Astrocyte (in vitro differentiated cells and primary cell): ENCODE measurements at regions not wholly inside any gene's neighbourhood (a gene's known extent, or its start where the extent isn't known, plus 50 kb on each side); places are given as distances from the start of the nearest gene placed in this dataset.

Experiments
- EZH2 ChIP-seq: IDR thresholded peaks from 2 replicates; pipeline ENCODE4 v1.6.1; 2012; ENCODE audit warnings: mild to moderate bottlenecking, low read length, inconsistent platforms; ENCODE audit not compliant: insufficient read depth
- TF ChIP-seq, protein P1 (sequence below): IDR thresholded peaks from 2 replicates; pipeline ENCODE4 v1.5.1; 2011; ENCODE audit warnings: low read depth, mild to moderate bottlenecking, inconsistent platforms, low read length, moderate library complexity; ENCODE audit not compliant: insufficient read depth

GRCh38 chr2:239778861-239779558 lies 246.1 kb downstream of the NDUFA10 start:
- TF ChIP-seq, protein P1, sequence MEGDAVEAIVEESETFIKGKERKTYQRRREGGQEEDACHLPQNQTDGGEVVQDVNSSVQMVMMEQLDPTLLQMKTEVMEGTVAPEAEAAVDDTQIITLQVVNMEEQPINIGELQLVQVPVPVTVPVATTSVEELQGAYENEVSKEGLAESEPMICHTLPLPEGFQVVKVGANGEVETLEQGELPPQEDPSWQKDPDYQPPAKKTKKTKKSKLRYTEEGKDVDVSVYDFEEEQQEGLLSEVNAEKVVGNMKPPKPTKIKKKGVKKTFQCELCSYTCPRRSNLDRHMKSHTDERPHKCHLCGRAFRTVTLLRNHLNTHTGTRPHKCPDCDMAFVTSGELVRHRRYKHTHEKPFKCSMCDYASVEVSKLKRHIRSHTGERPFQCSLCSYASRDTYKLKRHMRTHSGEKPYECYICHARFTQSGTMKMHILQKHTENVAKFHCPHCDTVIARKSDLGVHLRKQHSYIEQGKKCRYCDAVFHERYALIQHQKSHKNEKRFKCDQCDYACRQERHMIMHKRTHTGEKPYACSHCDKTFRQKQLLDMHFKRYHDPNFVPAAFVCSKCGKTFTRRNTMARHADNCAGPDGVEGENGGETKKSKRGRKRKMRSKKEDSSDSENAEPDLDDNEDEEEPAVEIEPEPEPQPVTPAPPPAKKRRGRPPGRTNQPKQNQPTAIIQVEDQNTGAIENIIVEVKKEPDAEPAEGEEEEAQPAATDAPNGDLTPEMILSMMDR: no peak
- TF ChIP-seq EZH2: no peak
